ENCODE measurements at regions not wholly inside any gene's neighbourhood (a gene's known extent, or its start where the extent isn't known, plus 50 kb on each side); places are given as distances from the start of the nearest gene placed in this dataset.
A peak's percentile ranks its signal among the peaks of the same experiment; 100 is the strongest.

DNA sequence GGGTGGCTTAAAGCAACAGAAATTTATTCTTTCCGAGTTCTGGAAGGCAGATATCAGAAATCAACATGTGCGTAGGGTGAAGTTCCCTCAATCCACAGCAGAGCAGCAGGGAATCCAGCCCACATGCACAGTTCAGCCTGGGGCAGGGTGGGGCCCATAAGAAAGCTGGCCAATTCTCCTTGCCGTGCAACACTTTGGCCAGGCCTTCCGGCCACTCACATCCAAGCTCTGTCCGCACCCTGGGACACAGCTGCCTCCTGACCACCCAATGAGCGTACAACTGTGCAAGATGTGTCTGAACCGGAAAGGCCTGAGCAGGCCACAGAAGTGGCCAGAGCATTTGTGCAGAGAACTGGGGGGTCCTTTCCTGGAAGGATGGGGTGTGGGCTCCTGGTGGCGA, 274.9 kb downstream of the GADD45G start:
- H3K4me2 ChIP-seq (ENCODE audit: insufficient read depth, low read length, poor library complexity, severe bottlenecking), result no peak overlapping the region
- no peak overlapping the region for H2BK5ac ChIP-seq (ENCODE audit: low read length)
- no peak overlapping the region for H3K14ac ChIP-seq (ENCODE audit: low read length)
- no peak overlapping the region for H3K18ac ChIP-seq (ENCODE audit: low read length)
- peaks cover 0 to 2% of the 10 kb centered on the region in 2 donors for H3K36me3 ChIP-seq (replicated peaks in 1 of 2; ENCODE audit: control insufficient read depth in 2 of 2, insufficient read depth in 2 of 2, low read length in 2 of 2)
- no CpG with 5 or more reads among the region's 8 CpGs for WGBS, 2 donors (ENCODE audit: extremely low coverage in 2 of 2, insufficient read length in 2 of 2, insufficient replicate concordance in 1 of 2)
- no peak overlapping the region for H4K8ac ChIP-seq (ENCODE audit: low read depth, low read length)
- no peak for DNase-seq (ENCODE audit: low spot score)
- no peak overlapping the region for H3K4me3 ChIP-seq (ENCODE audit: low read length in 2 of 2)
- H3K4ac ChIP-seq (ENCODE audit: low read length), result no peak overlapping the region
- H3K27ac ChIP-seq (replicated peaks; ENCODE audit: low read length), result no peak overlapping the region
- no peak overlapping the region for H3K9ac ChIP-seq (ENCODE audit: low read depth, low read length, poor library complexity)
- H4K91ac ChIP-seq (ENCODE audit: low read depth, low read length, poor library complexity), result no peak overlapping the region
- no peak overlapping the region for H2BK15ac ChIP-seq (ENCODE audit: low read length)
- H3K9me3 ChIP-seq (replicated peaks in 1 of 2; ENCODE audit: control insufficient read depth in 2 of 2, insufficient read depth in 1 of 2, low read depth in 1 of 2, low read length in 2 of 2), result peaks cover 0 to 14% of the 10 kb centered on the region in 2 donors
- no peaks in the 10 kb centered on the region for H3K79me1 ChIP-seq (ENCODE audit: low read depth, low read length)
- H2BK120ac ChIP-seq (ENCODE audit: low read depth, low read length), result no peak overlapping the region
- H2AFZ ChIP-seq (ENCODE audit: low read length), result no peak overlapping the region
- H3K27me3 ChIP-seq (ENCODE audit: control insufficient read depth in 3 of 3, insufficient read depth in 3 of 3, low read depth in 1 of 3, low read length in 3 of 3), result peaks cover 0 to 4% (median 0%) of the 10 kb centered on the region in 3 experiments
- no peak overlapping the region for H2AK5ac ChIP-seq (ENCODE audit: low read depth, low read length)
- H3K4me1 ChIP-seq (ENCODE audit: control insufficient read depth in 2 of 2, insufficient read depth in 1 of 2, low read depth in 1 of 2, low read length in 2 of 2), result peaks cover 0 to 2% of the 10 kb centered on the region in 2 donors
- no peak overlapping the region for H3K23ac ChIP-seq (ENCODE audit: low read depth, low read length, poor library complexity)
- H2BK12ac ChIP-seq (ENCODE audit: low read length), result no peak overlapping the region

DNA sequence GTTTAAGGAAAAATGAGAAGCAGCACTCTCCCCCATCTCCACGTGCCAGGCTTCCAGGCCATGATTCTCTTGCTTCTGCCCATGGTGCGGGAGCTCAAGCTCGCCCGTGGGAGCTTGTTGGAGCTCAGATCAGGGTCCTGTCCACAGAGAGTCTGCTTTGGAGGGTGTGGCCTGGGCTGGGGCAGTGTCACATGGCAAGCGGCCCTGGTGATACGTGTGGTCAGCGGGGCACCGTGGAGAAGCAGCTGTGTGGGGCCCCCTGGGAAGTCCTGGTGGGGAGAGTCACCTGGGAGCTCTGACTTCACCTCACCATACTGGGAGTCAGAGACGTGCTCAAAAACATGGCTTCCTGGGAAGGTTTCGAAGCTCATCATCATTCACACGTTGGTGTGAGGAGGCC, 275.3 kb downstream of the GADD45G start:
- Histone ChIP-seq H2AK5ac (ENCODE audit: low read depth, low read length) (no peak overlapping the region), H3K4me3 (ENCODE audit: low read length in 2 of 2) (no peak overlapping the region), H2AFZ (ENCODE audit: low read length) (no peak overlapping the region), H3K23ac (ENCODE audit: low read depth, low read length, poor library complexity) (no peak overlapping the region), H2BK15ac (ENCODE audit: low read length) (no peak overlapping the region), H3K4me1 (ENCODE audit: control insufficient read depth in 2 of 2, insufficient read depth in 1 of 2, low read depth in 1 of 2, low read length in 2 of 2) (peaks cover 0 to 2% of the 10 kb centered on the region in 2 donors), H3K14ac (ENCODE audit: low read length) (no peak overlapping the region), H2BK5ac (ENCODE audit: low read length) (no peak overlapping the region), H3K4ac (ENCODE audit: low read length) (no peak overlapping the region), H4K91ac (ENCODE audit: low read depth, low read length, poor library complexity) (no peak overlapping the region), H3K9ac (ENCODE audit: low read depth, low read length, poor library complexity) (no peak overlapping the region), H3K79me1 (ENCODE audit: low read depth, low read length) (no peaks in the 10 kb centered on the region), H2BK12ac (ENCODE audit: low read length) (no peak overlapping the region), H3K36me3 (replicated peaks in 1 of 2; ENCODE audit: control insufficient read depth in 2 of 2, insufficient read depth in 2 of 2, low read length in 2 of 2) (peaks cover 0 to 2% of the 10 kb centered on the region in 2 donors), H3K27me3 (ENCODE audit: control insufficient read depth in 3 of 3, insufficient read depth in 3 of 3, low read depth in 1 of 3, low read length in 3 of 3) (peaks cover 0 to 4% (median 0%) of the 10 kb centered on the region in 3 experiments), H4K8ac (ENCODE audit: low read depth, low read length) (no peak overlapping the region), H3K18ac (ENCODE audit: low read length) (peak overlapping the region; percentile 15), H3K9me3 (replicated peaks in 1 of 2; ENCODE audit: control insufficient read depth in 2 of 2, insufficient read depth in 1 of 2, low read depth in 1 of 2, low read length in 2 of 2) (peaks cover 0 to 14% of the 10 kb centered on the region in 2 donors), H3K27ac (replicated peaks; ENCODE audit: low read length) (no peak overlapping the region), H2BK120ac (ENCODE audit: low read depth, low read length) (no peak overlapping the region), H3K4me2 (ENCODE audit: insufficient read depth, low read length, poor library complexity, severe bottlenecking) (no peak overlapping the region)
- no CpG with 5 or more reads among the region's 11 CpGs for WGBS, 2 donors (ENCODE audit: extremely low coverage in 2 of 2, insufficient read length in 2 of 2, insufficient replicate concordance in 1 of 2)
- DNase-seq (ENCODE audit: low spot score), result no peak

GRCh38 chr9:89880721-89881120, 275.9 kb downstream of the GADD45G start:
- H3K14ac ChIP-seq (ENCODE audit: low read length), result no peak overlapping the region
- no peak overlapping the region for H2BK15ac ChIP-seq (ENCODE audit: low read length)
- no peak overlapping the region for H3K4me2 ChIP-seq (ENCODE audit: insufficient read depth, low read length, poor library complexity, severe bottlenecking)
- H3K27ac ChIP-seq (replicated peaks; ENCODE audit: low read length), result no peak overlapping the region
- H3K4me1 ChIP-seq (ENCODE audit: control insufficient read depth in 2 of 2, insufficient read depth in 1 of 2, low read depth in 1 of 2, low read length in 2 of 2), result peaks cover 0 to 2% of the 10 kb centered on the region in 2 donors
- no peak overlapping the region for H4K91ac ChIP-seq (ENCODE audit: low read depth, low read length, poor library complexity)
- no peak overlapping the region for H3K18ac ChIP-seq (ENCODE audit: low read length)
- H3K9ac ChIP-seq (ENCODE audit: low read depth, low read length, poor library complexity), result no peak overlapping the region
- no peak for DNase-seq (ENCODE audit: low spot score)
- no peak overlapping the region for H4K8ac ChIP-seq (ENCODE audit: low read depth, low read length)
- H2BK120ac ChIP-seq (ENCODE audit: low read depth, low read length), result no peak overlapping the region
- H3K23ac ChIP-seq (ENCODE audit: low read depth, low read length, poor library complexity), result peak overlapping the region; percentile 5
- peaks cover 0 to 4% (median 0%) of the 10 kb centered on the region in 3 experiments for H3K27me3 ChIP-seq (ENCODE audit: control insufficient read depth in 3 of 3, insufficient read depth in 3 of 3, low read depth in 1 of 3, low read length in 3 of 3)
- H3K4me3 ChIP-seq (ENCODE audit: low read length in 2 of 2), result peak overlapping the region in 1 of 2 donors; percentile 66
- peaks cover 0 to 2% of the 10 kb centered on the region in 2 donors for H3K36me3 ChIP-seq (replicated peaks in 1 of 2; ENCODE audit: control insufficient read depth in 2 of 2, insufficient read depth in 2 of 2, low read length in 2 of 2)
- H3K9me3 ChIP-seq (replicated peaks in 1 of 2; ENCODE audit: control insufficient read depth in 2 of 2, insufficient read depth in 1 of 2, low read depth in 1 of 2, low read length in 2 of 2), result peaks cover 0 to 14% of the 10 kb centered on the region in 2 donors
- WGBS, 2 donors (ENCODE audit: extremely low coverage in 2 of 2, insufficient read length in 2 of 2, insufficient replicate concordance in 1 of 2), result no CpG with 5 or more reads among the region's 5 CpGs
- no peak overlapping the region for H2AK5ac ChIP-seq (ENCODE audit: low read depth, low read length)
- H2BK5ac ChIP-seq (ENCODE audit: low read length), result no peak overlapping the region
- H3K4ac ChIP-seq (ENCODE audit: low read length), result no peak overlapping the region
- no peaks in the 10 kb centered on the region for H3K79me1 ChIP-seq (ENCODE audit: low read depth, low read length)
- no peak overlapping the region for H2BK12ac ChIP-seq (ENCODE audit: low read length)
- no peak overlapping the region for H2AFZ ChIP-seq (ENCODE audit: low read length)

GRCh38 chr9:89881431-89881830, 276.6 kb downstream of the GADD45G start:
- peak overlapping the region; percentile 24 for H3K9ac ChIP-seq (ENCODE audit: low read depth, low read length, poor library complexity)
- peaks cover 0 to 4% (median 0%) of the 10 kb centered on the region in 3 experiments for H3K27me3 ChIP-seq (ENCODE audit: control insufficient read depth in 3 of 3, insufficient read depth in 3 of 3, low read depth in 1 of 3, low read length in 3 of 3)
- H2AK5ac ChIP-seq (ENCODE audit: low read depth, low read length), result no peak overlapping the region
- no peak overlapping the region for H4K8ac ChIP-seq (ENCODE audit: low read depth, low read length)
- H3K36me3 ChIP-seq (replicated peaks in 1 of 2; ENCODE audit: control insufficient read depth in 2 of 2, insufficient read depth in 2 of 2, low read length in 2 of 2), result peaks cover 0 to 2% of the 10 kb centered on the region in 2 donors
- no peak overlapping the region for H3K4me2 ChIP-seq (ENCODE audit: insufficient read depth, low read length, poor library complexity, severe bottlenecking)
- no peak overlapping the region for H3K4ac ChIP-seq (ENCODE audit: low read length)
- H3K79me1 ChIP-seq (ENCODE audit: low read depth, low read length), result no peaks in the 10 kb centered on the region
- no peak overlapping the region for H3K18ac ChIP-seq (ENCODE audit: low read length)
- no peak overlapping the region for H4K91ac ChIP-seq (ENCODE audit: low read depth, low read length, poor library complexity)
- no peak overlapping the region for H3K14ac ChIP-seq (ENCODE audit: low read length)
- H2BK12ac ChIP-seq (ENCODE audit: low read length), result no peak overlapping the region
- 100% methylated on average over 1 of the region's 1 CpG; no CpG with 5 or more reads in 1 of the 2 donors for WGBS, 2 donors (ENCODE audit: extremely low coverage in 2 of 2, insufficient read length in 2 of 2, insufficient replicate concordance in 1 of 2)
- no peak for DNase-seq (ENCODE audit: low spot score)
- H2BK15ac ChIP-seq (ENCODE audit: low read length), result no peak overlapping the region
- no peak overlapping the region for H3K27ac ChIP-seq (replicated peaks; ENCODE audit: low read length)
- peaks cover 0 to 2% of the 10 kb centered on the region in 2 donors for H3K4me1 ChIP-seq (ENCODE audit: control insufficient read depth in 2 of 2, insufficient read depth in 1 of 2, low read depth in 1 of 2, low read length in 2 of 2)
- H2BK120ac ChIP-seq (ENCODE audit: low read depth, low read length), result no peak overlapping the region
- H3K4me3 ChIP-seq (ENCODE audit: low read length in 2 of 2), result peak overlapping the region in 1 of 2 donors; percentile 66
- no peak overlapping the region for H2BK5ac ChIP-seq (ENCODE audit: low read length)
- peaks cover 0 to 14% of the 10 kb centered on the region in 2 donors for H3K9me3 ChIP-seq (replicated peaks in 1 of 2; ENCODE audit: control insufficient read depth in 2 of 2, insufficient read depth in 1 of 2, low read depth in 1 of 2, low read length in 2 of 2)
- H2AFZ ChIP-seq (ENCODE audit: low read length), result no peak overlapping the region
- no peak overlapping the region for H3K23ac ChIP-seq (ENCODE audit: low read depth, low read length, poor library complexity)

Measured in neuronal stem cell (in vitro differentiated cells).